ENCODE measurements at regions not wholly inside any gene's neighbourhood (a gene's known extent, or its start where the extent isn't known, plus 50 kb on each side); places are given as distances from the start of the nearest gene placed in this dataset.

- TF ChIP-seq EZH2 (optimal IDR thresholded peaks at IDR 0.05; ENCODE audit: low read depth, low read length) (no peak), CTCF (IDR thresholded peaks at IDR 0.05; ENCODE audit: low read length) (no peak)
These were observed 196.7 kb upstream of the FOXF1 start for GRCh38 chr16:86313631-86314030.
